Thyroid gland (tissue), 4 donors: ENCODE measurements at regions not wholly inside any gene's neighbourhood (a gene's known extent, or its start where the extent isn't known, plus 50 kb on each side); places are given as distances from the start of the nearest gene placed in this dataset.
"Not testable (repeated sequence)": the region's sequence is repeated elsewhere in the genome, so short reads cannot be mapped to it uniquely, and the experiment has no call there.

ENCODE experiments used
- POLR2A ChIP-seq, 2 donors: fragments of 450-650 bp; IDR thresholded peaks; one replicate each; pipeline ENCODE4 v1.6.1; 2017; ENCODE audit warnings: antibody characterized with exemption in 2 of 2, mild to moderate bottlenecking in 2 of 2, moderate library complexity in 1 of 2
- TF ChIP-seq, protein P1 (sequence below), 6 experiments: fragments of 200-600 bp in 3 of 6; fragments of 450-650 bp in 3 of 6; sonication (generic) in 3 of 6; IDR thresholded peaks; one replicate each; pipeline ENCODE4 v1.5.1; 2016 to 2019; ENCODE audit warnings: antibody characterized with exemption in 6 of 6, mild to moderate bottlenecking in 2 of 6, inconsistent platforms in 1 of 6, moderate library complexity in 1 of 6

GRCh38 chr15:20142906-20143305 is 398.7 kb downstream of the GOLGA6L6 start:
- TF ChIP-seq, protein P1, sequence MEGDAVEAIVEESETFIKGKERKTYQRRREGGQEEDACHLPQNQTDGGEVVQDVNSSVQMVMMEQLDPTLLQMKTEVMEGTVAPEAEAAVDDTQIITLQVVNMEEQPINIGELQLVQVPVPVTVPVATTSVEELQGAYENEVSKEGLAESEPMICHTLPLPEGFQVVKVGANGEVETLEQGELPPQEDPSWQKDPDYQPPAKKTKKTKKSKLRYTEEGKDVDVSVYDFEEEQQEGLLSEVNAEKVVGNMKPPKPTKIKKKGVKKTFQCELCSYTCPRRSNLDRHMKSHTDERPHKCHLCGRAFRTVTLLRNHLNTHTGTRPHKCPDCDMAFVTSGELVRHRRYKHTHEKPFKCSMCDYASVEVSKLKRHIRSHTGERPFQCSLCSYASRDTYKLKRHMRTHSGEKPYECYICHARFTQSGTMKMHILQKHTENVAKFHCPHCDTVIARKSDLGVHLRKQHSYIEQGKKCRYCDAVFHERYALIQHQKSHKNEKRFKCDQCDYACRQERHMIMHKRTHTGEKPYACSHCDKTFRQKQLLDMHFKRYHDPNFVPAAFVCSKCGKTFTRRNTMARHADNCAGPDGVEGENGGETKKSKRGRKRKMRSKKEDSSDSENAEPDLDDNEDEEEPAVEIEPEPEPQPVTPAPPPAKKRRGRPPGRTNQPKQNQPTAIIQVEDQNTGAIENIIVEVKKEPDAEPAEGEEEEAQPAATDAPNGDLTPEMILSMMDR (IDR thresholded peaks at IDR 0.05): not testable (repeated sequence)
- not testable (repeated sequence) for TF ChIP-seq POLR2A (IDR thresholded peaks at IDR 0.05)
